Endothelial cell of hepatic sinusoid (primary cell): ENCODE measurements at regions not wholly inside any gene's neighbourhood (a gene's known extent, or its start where the extent isn't known, plus 50 kb on each side); places are given as distances from the start of the nearest gene placed in this dataset.
"Not testable (repeated sequence)": the region's sequence is repeated elsewhere in the genome, so short reads cannot be mapped to it uniquely, and the experiment has no call there.

Source experiments
- in situ Hi-C: cut with HindIII; loops from 2 replicates; pipeline ENCODE4 v1.10.0; 2017; ENCODE audit warnings: low sequenced_read_pairs

GRCh38 chr7:9030976-9031375 lies 597.6 kb downstream of the NXPH1 start:
- in situ Hi-C loops, result no loop called here

- in situ Hi-C loops, result no loop called here
Observed at GRCh38 chr7:9031386-9031785, 598.0 kb downstream of the NXPH1 start.

GRCh38 chr7:9036080-9036479 lies 602.7 kb downstream of the NXPH1 start:
- in situ Hi-C loops, result no loop called here

- in situ Hi-C loops, result no loop called here
Observed at GRCh38 chr7:9071160-9071762, 637.9 kb downstream of the NXPH1 start.

- in situ Hi-C loops, result not testable (repeated sequence)
Observed at GRCh38 chr7:9075774-9076173, 642.4 kb downstream of the NXPH1 start.

- in situ Hi-C loops, result no loop called here
Observed at GRCh38 chr7:9082203-9082602, 648.8 kb downstream of the NXPH1 start.

- in situ Hi-C loops, result no loop called here
Observed at GRCh38 chr7:9083837-9084236, 650.4 kb downstream of the NXPH1 start.

GRCh38 chr7:9091282-9091681 lies 657.9 kb downstream of the NXPH1 start:
- in situ Hi-C loops, result no loop called here

- in situ Hi-C loops, result no loop called here
Observed at GRCh38 chr7:9097565-9098060, 664.2 kb downstream of the NXPH1 start.

- in situ Hi-C loops, result no loop called here
Observed at GRCh38 chr7:9100289-9100688, 666.9 kb downstream of the NXPH1 start.

- in situ Hi-C loops, result no loop called here
Observed at GRCh38 chr7:9102846-9103245, 669.4 kb downstream of the NXPH1 start.

- in situ Hi-C loops, result no loop called here
Observed at GRCh38 chr7:9106747-9107146, 673.3 kb downstream of the NXPH1 start.

GRCh38 chr7:9120331-9120730 lies 686.9 kb downstream of the NXPH1 start:
- in situ Hi-C loops, result no loop called here

- in situ Hi-C loops, result no loop called here
Observed at GRCh38 chr7:9124320-9124719, 690.9 kb downstream of the NXPH1 start.

GRCh38 chr7:9125246-9125645 lies 691.8 kb downstream of the NXPH1 start:
- in situ Hi-C loops, result no loop called here

- in situ Hi-C loops, result no loop called here
Observed at GRCh38 chr7:9127901-9128300, 694.5 kb downstream of the NXPH1 start.

- in situ Hi-C loops, result no loop called here
Observed at GRCh38 chr7:9148687-9149086, 715.3 kb downstream of the NXPH1 start.

- in situ Hi-C loops, result no loop called here
Observed at GRCh38 chr7:9149499-9150082, 716.2 kb downstream of the NXPH1 start.

- in situ Hi-C loops, result not testable (repeated sequence)
Observed at GRCh38 chr7:9163691-9164090, 730.3 kb downstream of the NXPH1 start.

- in situ Hi-C loops, result no loop called here
Observed at GRCh38 chr7:9175871-9176270, 742.5 kb downstream of the NXPH1 start.

GRCh38 chr7:9181356-9181755 lies 747.9 kb downstream of the NXPH1 start:
- in situ Hi-C loops, result no loop called here

- in situ Hi-C loops, result no loop called here
Observed at GRCh38 chr7:9186730-9187129, 753.3 kb downstream of the NXPH1 start.

GRCh38 chr7:9189703-9190102 lies 756.3 kb downstream of the NXPH1 start:
- in situ Hi-C loops, result no loop called here
